ENCODE measurements at regions not wholly inside any gene's neighbourhood (a gene's known extent, or its start where the extent isn't known, plus 50 kb on each side); places are given as distances from the start of the nearest gene placed in this dataset.

DNA sequence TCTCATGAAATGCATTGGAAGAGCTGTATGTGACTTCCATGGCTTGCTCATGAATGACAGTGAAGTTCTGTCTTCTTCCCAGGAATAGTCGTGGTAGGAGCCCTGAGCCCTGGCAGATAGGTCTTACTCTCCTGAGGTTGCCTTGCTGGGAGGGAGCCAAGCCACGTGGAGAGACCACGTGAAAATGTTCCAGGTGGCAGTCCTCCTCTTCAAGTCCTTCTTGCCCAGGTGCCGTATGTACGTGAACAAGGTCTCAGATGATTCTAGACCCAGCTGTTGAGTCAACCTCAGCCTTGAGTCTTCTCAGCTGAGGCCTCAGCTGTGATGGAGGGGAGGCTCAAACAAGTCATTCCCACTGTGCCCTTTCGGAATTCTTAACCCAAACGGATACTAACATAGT is 192.4 kb upstream of the PRDM1 start:
- H3K4me1 Mint-ChIP-seq (ENCODE audit: low read depth) = peaks cover 11% of the 10 kb centered on the region
- peaks cover 16% of the 10 kb centered on the region for H3K9me3 Mint-ChIP-seq (ENCODE audit: low read depth)
- H3K4me3 Mint-ChIP-seq (ENCODE audit: low read depth) = no peak overlapping the region
- no peak for DNase-seq (ENCODE audit: low spot score, unreplicated experiment)
- no peaks in the 10 kb centered on the region for H3K27me3 Mint-ChIP-seq
- TF ChIP-seq, protein P1, sequence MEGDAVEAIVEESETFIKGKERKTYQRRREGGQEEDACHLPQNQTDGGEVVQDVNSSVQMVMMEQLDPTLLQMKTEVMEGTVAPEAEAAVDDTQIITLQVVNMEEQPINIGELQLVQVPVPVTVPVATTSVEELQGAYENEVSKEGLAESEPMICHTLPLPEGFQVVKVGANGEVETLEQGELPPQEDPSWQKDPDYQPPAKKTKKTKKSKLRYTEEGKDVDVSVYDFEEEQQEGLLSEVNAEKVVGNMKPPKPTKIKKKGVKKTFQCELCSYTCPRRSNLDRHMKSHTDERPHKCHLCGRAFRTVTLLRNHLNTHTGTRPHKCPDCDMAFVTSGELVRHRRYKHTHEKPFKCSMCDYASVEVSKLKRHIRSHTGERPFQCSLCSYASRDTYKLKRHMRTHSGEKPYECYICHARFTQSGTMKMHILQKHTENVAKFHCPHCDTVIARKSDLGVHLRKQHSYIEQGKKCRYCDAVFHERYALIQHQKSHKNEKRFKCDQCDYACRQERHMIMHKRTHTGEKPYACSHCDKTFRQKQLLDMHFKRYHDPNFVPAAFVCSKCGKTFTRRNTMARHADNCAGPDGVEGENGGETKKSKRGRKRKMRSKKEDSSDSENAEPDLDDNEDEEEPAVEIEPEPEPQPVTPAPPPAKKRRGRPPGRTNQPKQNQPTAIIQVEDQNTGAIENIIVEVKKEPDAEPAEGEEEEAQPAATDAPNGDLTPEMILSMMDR (IDR thresholded peaks at IDR 0.05; ENCODE audit: unreplicated experiment) = no peak
- peaks cover 3% of the 10 kb centered on the region for H3K36me3 Mint-ChIP-seq (ENCODE audit: insufficient read depth)
- H3K27ac Mint-ChIP-seq = no peak overlapping the region

- H3K36me3 Mint-ChIP-seq (ENCODE audit: insufficient read depth) = peaks cover 3% of the 10 kb centered on the region
- H3K27me3 Mint-ChIP-seq = no peaks in the 10 kb centered on the region
- H3K4me3 Mint-ChIP-seq (ENCODE audit: low read depth) = no peak overlapping the region
- H3K9me3 Mint-ChIP-seq (ENCODE audit: low read depth) = peaks cover 16% of the 10 kb centered on the region
- peaks cover 11% of the 10 kb centered on the region for H3K4me1 Mint-ChIP-seq (ENCODE audit: low read depth)
- DNase-seq (ENCODE audit: low spot score, unreplicated experiment) = no peak
- TF ChIP-seq, protein P1 (IDR thresholded peaks at IDR 0.05; ENCODE audit: unreplicated experiment) = no peak
- H3K27ac Mint-ChIP-seq = peak overlapping the region; percentile 15
Measured at GRCh38 chr6:105892577-105893262, 193.4 kb upstream of the PRDM1 start.

DNA sequence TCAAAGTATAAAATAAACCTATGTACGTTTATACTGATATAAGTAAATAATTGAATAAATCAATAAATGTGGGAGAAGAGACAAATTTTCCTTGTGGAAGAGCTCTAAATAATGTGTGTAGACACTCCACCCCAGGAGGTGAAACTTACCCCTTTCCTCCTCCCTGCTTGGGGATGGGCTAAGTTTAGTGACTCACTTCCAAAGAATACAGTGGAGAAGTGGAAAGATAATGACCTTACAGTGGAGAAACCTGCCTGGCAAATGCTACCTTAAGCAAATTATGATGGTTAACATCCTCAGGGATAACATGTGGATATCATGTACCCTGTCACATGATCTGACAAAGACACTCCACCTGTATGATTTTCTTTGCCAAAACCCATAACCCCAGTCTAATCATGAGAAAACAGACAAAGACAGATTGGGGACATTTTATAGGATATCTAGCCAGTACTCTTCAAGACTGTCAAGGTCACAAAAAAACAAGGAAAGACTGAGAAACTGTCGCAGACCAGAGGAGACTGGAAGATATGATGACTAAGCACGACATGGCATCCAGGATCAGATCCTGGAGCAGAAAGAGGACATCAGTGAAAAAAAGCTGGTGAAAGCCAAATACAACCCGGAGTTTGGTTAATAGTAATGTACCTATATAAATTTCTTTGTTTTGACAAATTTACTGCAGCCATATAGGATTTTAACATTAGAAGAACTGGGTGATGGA is 195.5 kb upstream of the PRDM1 start:
- no peak overlapping the region for H3K27ac Mint-ChIP-seq
- peaks cover 3% of the 10 kb centered on the region for H3K36me3 Mint-ChIP-seq (ENCODE audit: insufficient read depth)
- no peak for DNase-seq (ENCODE audit: low spot score, unreplicated experiment)
- TF ChIP-seq, protein P1 (IDR thresholded peaks at IDR 0.05; ENCODE audit: unreplicated experiment) = no peak
- peaks cover 16% of the 10 kb centered on the region for H3K9me3 Mint-ChIP-seq (ENCODE audit: low read depth)
- no peak overlapping the region for H3K4me3 Mint-ChIP-seq (ENCODE audit: low read depth)
- no peaks in the 10 kb centered on the region for H3K27me3 Mint-ChIP-seq
- H3K4me1 Mint-ChIP-seq (ENCODE audit: low read depth) = peaks cover 23% of the 10 kb centered on the region

- TF ChIP-seq, protein P1 (IDR thresholded peaks at IDR 0.05; ENCODE audit: unreplicated experiment) = no peak
Measured at GRCh38 chr6:105889902-105890301, 196.2 kb upstream of the PRDM1 start.

GRCh38 chr6:105886814-105887544 is 199.2 kb upstream of the PRDM1 start:
- TF ChIP-seq, protein P1 (IDR thresholded peaks at IDR 0.05; ENCODE audit: unreplicated experiment) = no peak
- H3K4me3 Mint-ChIP-seq (ENCODE audit: low read depth) = no peak overlapping the region
- no peaks in the 10 kb centered on the region for H3K36me3 Mint-ChIP-seq (ENCODE audit: insufficient read depth)
- H3K27ac Mint-ChIP-seq = no peak overlapping the region
- no peak for DNase-seq (ENCODE audit: low spot score, unreplicated experiment)
- H3K9me3 Mint-ChIP-seq (ENCODE audit: low read depth) = peaks cover 10% of the 10 kb centered on the region
- peaks cover 14% of the 10 kb centered on the region for H3K4me1 Mint-ChIP-seq (ENCODE audit: low read depth)
- peaks cover 7% of the 10 kb centered on the region for H3K27me3 Mint-ChIP-seq

More at GRCh38 chr6:105889902-105890301, 196.2 kb upstream of the PRDM1 start:
- Mint-ChIP-seq H3K4me1 (ENCODE audit: low read depth) (peaks cover 23% of the 10 kb centered on the region), H3K4me3 (ENCODE audit: low read depth) (no peak overlapping the region), H3K36me3 (ENCODE audit: insufficient read depth) (peaks cover 3% of the 10 kb centered on the region), H3K27ac (no peak overlapping the region), H3K9me3 (ENCODE audit: low read depth) (peaks cover 16% of the 10 kb centered on the region), H3K27me3 (no peaks in the 10 kb centered on the region)
- no peak for DNase-seq (ENCODE audit: low spot score, unreplicated experiment)
